HL-60 (cell line): ENCODE measurements at regions not wholly inside any gene's neighbourhood (a gene's known extent, or its start where the extent isn't known, plus 50 kb on each side); places are given as distances from the start of the nearest gene placed in this dataset.

Source experiments
- DNase-seq, 2 experiments: peaks; one replicate each; pipeline ENCODE4 v3.0.0-alpha.2; 2010 to 2020; ENCODE audit warnings: low read depth in 1 of 2, low spot score in 1 of 2
- H3K27ac ChIP-seq: fragments of 250-450 bp; sonication (Bioruptor Pico); replicated peaks from 2 replicates; pipeline ENCODE4 v1.5.1; 2020; ENCODE audit warnings: mild to moderate bottlenecking, moderate library complexity
- H3K27me3 ChIP-seq: fragments of 250-450 bp; sonication (Bioruptor Pico); 2 replicates; pipeline ENCODE4 v1.5.1; 2021; ENCODE audit warnings: mild to moderate bottlenecking, moderate library complexity; ENCODE audit not compliant: insufficient read depth, poor library complexity, severe bottlenecking
- H3K4me3 ChIP-seq: replicated peaks from 2 replicates; pipeline ENCODE4 v1.5.1; 2011; ENCODE audit warnings: mild to moderate bottlenecking, control low read depth, low read length; ENCODE audit not compliant: insufficient read depth
- GABPA ChIP-seq: IDR thresholded peaks from 2 replicates; pipeline ENCODE4 v1.6.1; 2012; ENCODE audit warnings: low read depth
- POLR2AphosphoS5 ChIP-seq: IDR thresholded peaks from 2 replicates; pipeline ENCODE4 v1.6.1; 2012; ENCODE audit warnings: low read depth
- REST ChIP-seq: IDR thresholded peaks from 2 replicates; pipeline ENCODE4 v1.6.1; 2012; ENCODE audit warnings: low read depth; ENCODE audit not compliant: insufficient replicate concordance
- SPI1 ChIP-seq: IDR thresholded peaks from 2 replicates; pipeline ENCODE4 v1.6.1; 2012; ENCODE audit warnings: low read depth, mild to moderate bottlenecking, borderline replicate concordance
- TF ChIP-seq, protein P1 (sequence below): IDR thresholded peaks from one replicate; pipeline ENCODE4 v1.5.1; 2011; ENCODE audit warnings: low read length, control low read depth, inconsistent platforms; ENCODE audit not compliant: insufficient read depth

DNA sequence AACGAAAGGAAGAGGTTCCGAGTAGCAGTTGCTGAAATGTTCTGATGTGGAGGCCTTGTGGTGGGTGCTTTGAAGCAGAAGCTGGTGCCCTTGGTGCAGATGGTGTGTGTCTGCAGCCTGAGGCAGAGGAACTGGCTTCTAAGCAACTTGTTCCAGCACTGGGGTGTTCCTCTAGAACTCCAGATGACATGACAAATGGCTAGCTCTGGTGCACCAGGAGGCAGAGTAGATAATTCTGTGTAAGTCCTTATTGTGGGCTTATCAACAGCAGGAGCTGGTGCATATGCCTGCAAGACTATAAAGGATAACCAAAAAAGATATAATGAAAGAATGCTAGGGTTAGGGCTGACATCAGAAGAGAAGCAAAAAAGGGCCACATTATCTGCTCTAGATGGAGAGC is 76.5 kb downstream of the ARL5B start:
- no peak for TF ChIP-seq REST
- TF ChIP-seq SPI1 = no peak

GRCh38 chr10:18737236-18737635 is 78.0 kb downstream of the ARL5B start:
- no peak for DNase-seq
- no peaks in the 10 kb centered on the region for H3K27me3 ChIP-seq
- no peak for TF ChIP-seq REST
- TF ChIP-seq, protein P1, sequence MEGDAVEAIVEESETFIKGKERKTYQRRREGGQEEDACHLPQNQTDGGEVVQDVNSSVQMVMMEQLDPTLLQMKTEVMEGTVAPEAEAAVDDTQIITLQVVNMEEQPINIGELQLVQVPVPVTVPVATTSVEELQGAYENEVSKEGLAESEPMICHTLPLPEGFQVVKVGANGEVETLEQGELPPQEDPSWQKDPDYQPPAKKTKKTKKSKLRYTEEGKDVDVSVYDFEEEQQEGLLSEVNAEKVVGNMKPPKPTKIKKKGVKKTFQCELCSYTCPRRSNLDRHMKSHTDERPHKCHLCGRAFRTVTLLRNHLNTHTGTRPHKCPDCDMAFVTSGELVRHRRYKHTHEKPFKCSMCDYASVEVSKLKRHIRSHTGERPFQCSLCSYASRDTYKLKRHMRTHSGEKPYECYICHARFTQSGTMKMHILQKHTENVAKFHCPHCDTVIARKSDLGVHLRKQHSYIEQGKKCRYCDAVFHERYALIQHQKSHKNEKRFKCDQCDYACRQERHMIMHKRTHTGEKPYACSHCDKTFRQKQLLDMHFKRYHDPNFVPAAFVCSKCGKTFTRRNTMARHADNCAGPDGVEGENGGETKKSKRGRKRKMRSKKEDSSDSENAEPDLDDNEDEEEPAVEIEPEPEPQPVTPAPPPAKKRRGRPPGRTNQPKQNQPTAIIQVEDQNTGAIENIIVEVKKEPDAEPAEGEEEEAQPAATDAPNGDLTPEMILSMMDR = no peak
- no peak for TF ChIP-seq GABPA
- no peak for TF ChIP-seq POLR2AphosphoS5
- TF ChIP-seq SPI1 = no peak
- H3K4me3 ChIP-seq = no peak overlapping the region
- H3K27ac ChIP-seq = no peak overlapping the region

More for the DNA sequence above, 76.5 kb downstream of the ARL5B start:
- no peak overlapping the region for H3K4me3 ChIP-seq
- H3K27ac ChIP-seq = no peak overlapping the region
- no peaks in the 10 kb centered on the region for H3K27me3 ChIP-seq
- DNase-seq = no peak

- Histone ChIP-seq H3K27ac (no peak overlapping the region), H3K27me3 (no peaks in the 10 kb centered on the region), H3K4me3 (no peak overlapping the region)
- no peak for DNase-seq
- TF ChIP-seq REST (no peak), SPI1 (no peak), GABPA (no peak), POLR2AphosphoS5 (no peak)
- TF ChIP-seq, protein P1 = no peak
Measured at GRCh38 chr10:18737841-18738240, 78.6 kb downstream of the ARL5B start.

DNA sequence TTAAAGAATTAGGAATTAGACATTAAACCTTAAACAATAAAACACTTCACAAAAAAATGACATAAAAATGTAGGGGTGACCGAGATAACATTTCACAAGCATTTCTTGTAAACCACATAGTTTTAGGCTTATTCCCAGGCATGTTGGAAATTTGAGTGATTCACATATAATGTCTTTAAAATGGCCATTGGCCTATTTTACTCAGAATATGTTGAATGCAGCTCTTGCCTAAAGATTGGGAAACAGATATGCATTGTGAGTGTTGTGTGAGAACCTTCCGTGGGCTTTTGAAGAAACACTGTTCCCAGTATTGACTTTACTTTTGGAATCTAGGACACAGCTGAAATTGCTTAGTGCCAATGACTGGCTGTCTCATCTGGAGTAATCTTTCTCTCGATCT is 79.6 kb downstream of the ARL5B start:
- TF ChIP-seq, protein P1 = no peak
- no peak for TF ChIP-seq POLR2AphosphoS5
- TF ChIP-seq SPI1 = no peak
- TF ChIP-seq REST = no peak
- no peak for TF ChIP-seq GABPA
- no peak overlapping the region for H3K27ac ChIP-seq
- no peak overlapping the region for H3K4me3 ChIP-seq
- H3K27me3 ChIP-seq = no peaks in the 10 kb centered on the region
- no peak for DNase-seq
